H1 (cell line): ENCODE measurements at regions not wholly inside any gene's neighbourhood (a gene's known extent, or its start where the extent isn't known, plus 50 kb on each side); places are given as distances from the start of the nearest gene placed in this dataset.

Experiments
- CTCF ChIA-PET: fragments of 300-600 bp; sonication (Branson Sonifier 250); formaldehyde crosslinking; loops from one replicate; lab custom pipeline; 2021; ENCODE audit not compliant: partially characterized antibody; lab: Charles Lee
- POLR2A ChIA-PET: fragments of 300-600 bp; sonication (Branson Sonifier 250); formaldehyde crosslinking; loops from one replicate; lab custom pipeline; 2021; ENCODE audit warnings: inconsistent platforms; ENCODE audit not compliant: partially characterized antibody; lab: Charles Lee
- DNase-seq, 2 experiments: peaks; one replicate each; pipeline versions ENCODE4 v3.0.0 to v3.0.0-alpha.2; 2010 to 2022; ENCODE audit warnings: low spot score in 2 of 2, low read depth in 1 of 2, mixed read lengths in 1 of 2
- FAIRE-seq: peaks from 2 replicates; lab custom pipeline; 2011; peaks lifted over from hg19 to GRCh38; lab: Jason Lieb, UNC
- H2AFZ ChIP-seq: 2 replicates; pipeline ENCODE4 v1.8.1; 2012; ENCODE audit warnings: low read length, inconsistent platforms
- H2AK5ac ChIP-seq: 2 replicates; pipeline ENCODE4 v1.6.1; 2013; ENCODE audit warnings: low read depth, low read length
- H2BK120ac ChIP-seq: replicated peaks from 2 replicates; pipeline ENCODE3; 2013; ENCODE audit warnings: low read depth, low read length, inconsistent platforms
- H2BK12ac ChIP-seq: 2 replicates; pipeline ENCODE4 v1.6.1; 2013; ENCODE audit warnings: low read depth, low read length
- H2BK15ac ChIP-seq: 2 replicates; pipeline ENCODE4 v1.6.1; 2013; ENCODE audit warnings: low read length
- H2BK20ac ChIP-seq: 2 replicates; pipeline ENCODE4 v1.6.1; 2013; ENCODE audit warnings: low read length
- H2BK5ac ChIP-seq: 2 replicates; pipeline ENCODE4 v1.6.1; 2013; ENCODE audit warnings: low read depth, low read length
- H3K14ac ChIP-seq: 2 replicates; pipeline ENCODE4 v1.6.1; 2013; ENCODE audit warnings: inconsistent platforms; ENCODE audit not compliant: insufficient read length
- H3K18ac ChIP-seq: 2 replicates; pipeline ENCODE4 v1.6.1; 2013; ENCODE audit warnings: low read length; ENCODE audit errors: extremely low read depth
- H3K23ac ChIP-seq: 2 replicates; pipeline ENCODE4 v1.6.1; 2013; ENCODE audit warnings: inconsistent platforms; ENCODE audit not compliant: insufficient read length
- H3K23me2 ChIP-seq: 2 replicates; pipeline ENCODE4 v1.6.1; 2013; ENCODE audit warnings: low read depth, low read length
- H3K27ac ChIP-seq: 2 replicates; pipeline ENCODE4 v1.6.1; 2011; ENCODE audit warnings: low read depth, low read length, inconsistent platforms
- H3K27me3 ChIP-seq, 4 experiments: replicated peaks in 1 of 4; 1 replicate in 1 of 4; 2 replicates in 3 of 4; pipeline versions ENCODE4 v1.6.1 to v1.8.1; 2011 to 2013; ENCODE audit warnings: low read length in 3 of 4, mild to moderate bottlenecking in 3 of 4, inconsistent platforms in 2 of 4, mixed read lengths in 2 of 4, moderate library complexity in 1 of 4; ENCODE audit not compliant: control insufficient read depth in 3 of 4, insufficient read depth in 3 of 4; ENCODE audit errors: extremely low read depth in 1 of 4
- H3K36me3 ChIP-seq, 4 experiments: 2 replicates each; pipeline versions ENCODE4 v1.6.1 to v1.8.1; 2011 to 2013; ENCODE audit warnings: mild to moderate bottlenecking in 4 of 4, low read length in 3 of 4, moderate library complexity in 2 of 4, control low read depth in 1 of 4, inconsistent platforms in 1 of 4; ENCODE audit not compliant: insufficient read depth in 4 of 4, control insufficient read depth in 2 of 4
- H3K4ac ChIP-seq: replicated peaks from 2 replicates; pipeline ENCODE3; 2013; ENCODE audit warnings: low read length, low read depth, mixed read lengths, inconsistent platforms; ENCODE audit not compliant: insufficient read length
- H3K4me1 ChIP-seq, 4 experiments: replicated peaks in 1 of 4; 1 replicate in 1 of 4; 2 replicates in 3 of 4; pipeline versions ENCODE4 v1.6.1 to v1.8.1; 2011 to 2013; ENCODE audit warnings: low read length in 3 of 4, inconsistent platforms in 2 of 4, mixed read lengths in 1 of 4; ENCODE audit not compliant: insufficient read depth in 4 of 4, control insufficient read depth in 3 of 4
- H3K4me2 ChIP-seq, 2 experiments: 2 replicates each; pipeline versions ENCODE4 v1.6.1 to v1.8.1; 2011 to 2013; ENCODE audit warnings: low read depth in 2 of 2, low read length in 2 of 2, control low read depth in 1 of 2, inconsistent platforms in 1 of 2, mild to moderate bottlenecking in 1 of 2; ENCODE audit not compliant: insufficient read depth in 1 of 2
- H3K4me3 ChIP-seq, 4 experiments: fragments of 200-600, 300-600 bp in 1 of 4; sonication (generic), shearing (Covaris generic), sonication (Bioruptor Twin) in 1 of 4; 2 replicates each; pipeline versions ENCODE4 v1.5.1 to v1.8.1; 2011 to 2016; ENCODE audit warnings: low read length in 4 of 4, low read depth in 3 of 4, control low read depth in 2 of 4, inconsistent platforms in 2 of 4, mild to moderate bottlenecking in 2 of 4, mixed read lengths in 1 of 4, moderate library complexity in 1 of 4; ENCODE audit not compliant: insufficient read depth in 2 of 4; ENCODE audit errors: extremely low read depth in 1 of 4
- H3K56ac ChIP-seq: replicated peaks from 2 replicates; pipeline ENCODE3; 2013; ENCODE audit warnings: low read depth, mild to moderate bottlenecking, mixed read lengths, low read length, inconsistent platforms; ENCODE audit not compliant: insufficient read length
- H3K79me1 ChIP-seq: 2 replicates; pipeline ENCODE4 v1.6.1; 2013; ENCODE audit warnings: low read depth, low read length, control low read depth
- H3K79me2 ChIP-seq, 2 experiments: 2 replicates each; pipeline versions ENCODE4 v1.6.1 to v1.8.1; 2012 to 2013; ENCODE audit warnings: low read length in 2 of 2, mild to moderate bottlenecking in 2 of 2, inconsistent platforms in 1 of 2; ENCODE audit not compliant: insufficient read depth in 2 of 2, control insufficient read depth in 1 of 2
- H3K9ac ChIP-seq, 4 experiments: replicated peaks in 1 of 4; 1 replicate in 1 of 4; 2 replicates in 3 of 4; pipeline versions ENCODE4 v1.6.1 to v1.8.1; 2011 to 2013; ENCODE audit warnings: low read depth in 3 of 4, low read length in 3 of 4, control low read depth in 2 of 4, mild to moderate bottlenecking in 2 of 4, moderate library complexity in 2 of 4, inconsistent platforms in 1 of 4; ENCODE audit errors: extremely low read depth in 1 of 4
- H3K9me3 ChIP-seq, 2 experiments: 2 replicates each; pipeline versions ENCODE4 v1.6.1 to v1.8.1; 2012 to 2013; ENCODE audit warnings: mild to moderate bottlenecking in 2 of 2, moderate library complexity in 2 of 2, control low read depth in 1 of 2, inconsistent platforms in 1 of 2, low read depth in 1 of 2, low read length in 1 of 2, mixed read lengths in 1 of 2; ENCODE audit not compliant: insufficient read depth in 2 of 2
- H4K20me1 ChIP-seq, 2 experiments: replicated peaks in 1 of 2; 2 replicates each; pipeline versions ENCODE3 to v1.8.1; 2011 to 2013; ENCODE audit warnings: inconsistent platforms in 2 of 2, low read length in 2 of 2, mild to moderate bottlenecking in 1 of 2; ENCODE audit not compliant: insufficient read depth in 2 of 2, control insufficient read depth in 1 of 2
- H4K5ac ChIP-seq: 2 replicates; pipeline ENCODE4 v1.6.1; 2013; ENCODE audit warnings: low read length, low read depth, mixed read lengths, inconsistent platforms; ENCODE audit not compliant: insufficient read length
- H4K8ac ChIP-seq: 2 replicates; pipeline ENCODE4 v1.8.0; 2013; ENCODE audit warnings: mild to moderate bottlenecking, moderate library complexity, low read length, inconsistent platforms; ENCODE audit not compliant: insufficient read depth; ENCODE audit errors: extremely low read depth
- H4K91ac ChIP-seq: replicated peaks from 2 replicates; pipeline ENCODE3; 2013; ENCODE audit warnings: low read length, mixed read lengths, inconsistent platforms; ENCODE audit not compliant: insufficient read length
- CBX8 ChIP-seq: fragments of 300-800, 300-1000 bp; sonication (generic); IDR thresholded peaks from 2 replicates; pipeline ENCODE4 v1.7.1; 2016; ENCODE audit warnings: low read depth, low read length, borderline replicate concordance
- TAF7 ChIP-seq: optimal IDR thresholded peaks from 2 replicates; pipeline ENCODE3; 2011; ENCODE audit warnings: low read depth, mild to moderate bottlenecking, inconsistent platforms, low read length, moderate library complexity, borderline replicate concordance
- WGBS, 2 experiments: shearing (Covaris generic) in 1 of 2; methylation state at CpG; one replicate each; pipeline versions ENCODE4 v1.1.6 to v1.1.7; 2013 to 2015; ENCODE audit warnings: low lambda C conversion rate in 2 of 2, mixed read lengths in 2 of 2, inconsistent platforms in 1 of 2, low coverage in 1 of 2, missing lambda C conversion rate in 1 of 2; ENCODE audit not compliant: insufficient replicate concordance in 2 of 2, insufficient coverage in 1 of 2, insufficient read length in 1 of 2; ENCODE audit errors: extremely low coverage in 1 of 2, missing lambda C conversion rate in 1 of 2; 5-methylcytosine and 5-hydroxymethylcytosine counted together

DNA sequence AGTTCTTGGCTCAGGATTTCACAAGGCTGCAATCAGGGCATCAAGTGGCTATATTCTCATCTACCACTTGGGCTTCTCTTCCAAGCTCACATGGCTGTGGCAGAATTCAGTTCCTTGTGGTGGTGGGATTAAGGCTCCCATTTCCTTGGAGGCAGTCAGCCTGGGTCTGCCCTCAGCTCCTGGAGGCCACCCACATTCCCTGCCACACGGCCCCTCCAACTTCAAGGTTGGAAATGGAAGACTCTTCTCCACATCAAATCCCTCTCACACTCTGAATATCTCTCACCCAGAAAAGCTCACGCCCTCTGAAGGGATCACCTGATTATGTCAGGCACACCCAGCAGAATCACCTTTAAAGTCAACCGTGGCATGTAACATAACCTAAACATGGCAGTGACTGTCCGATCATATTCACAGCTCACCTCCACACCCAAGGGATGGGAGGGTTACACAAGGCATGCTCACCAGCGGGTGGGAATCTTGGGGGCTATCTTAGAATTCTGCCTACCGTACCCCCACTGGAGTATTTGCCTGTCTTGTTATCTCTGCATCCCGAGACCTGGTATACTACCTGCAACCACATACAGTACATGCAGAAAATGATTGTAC is 256.2 kb upstream of the KLHL29 start:
- FAIRE-seq (no peak), DNase-seq (no peak)
- no peak overlapping the region for H2AFZ ChIP-seq
- no peak overlapping the region for H3K9ac ChIP-seq
- H3K4me2 ChIP-seq, result no peak overlapping the region
- H3K18ac ChIP-seq, result no peak overlapping the region
- no peak overlapping the region for H3K14ac ChIP-seq
- H3K23ac ChIP-seq, result no peak overlapping the region
- no peaks in the 10 kb centered on the region for H3K4me1 ChIP-seq
- H2BK15ac ChIP-seq, result no peak overlapping the region
- H3K36me3 ChIP-seq, result no peaks in the 10 kb centered on the region
- H4K8ac ChIP-seq, result no peak overlapping the region
- H3K56ac ChIP-seq, result no peak overlapping the region
- H3K4ac ChIP-seq, result no peak overlapping the region
- H3K27me3 ChIP-seq, result no peaks in the 10 kb centered on the region
- peaks cover 0 to 6% of the 10 kb centered on the region in 2 experiments; a peak in 1 of 4 replicates for H3K9me3 ChIP-seq
- H2BK120ac ChIP-seq, result no peak overlapping the region
- H3K79me1 ChIP-seq, result no peaks in the 10 kb centered on the region
- no peak overlapping the region for H4K5ac ChIP-seq
- no peak overlapping the region for H4K91ac ChIP-seq
- H2BK20ac ChIP-seq, result no peak overlapping the region
- H2AK5ac ChIP-seq, result no peak overlapping the region
- no peaks in the 10 kb centered on the region for H4K20me1 ChIP-seq
- ChIA-PET CTCF (no interaction called here), POLR2A (no interaction called here)
- no peak overlapping the region for H2BK12ac ChIP-seq
- H3K23me2 ChIP-seq, result no peaks in the 10 kb centered on the region; the same call in 1 of the 2 replicates
- H2BK5ac ChIP-seq, result no peak overlapping the region
- no peaks in the 10 kb centered on the region for H3K79me2 ChIP-seq
- 98% methylated on average over 7 of the region's 7 CpGs; no CpG with 5 or more reads in 1 of the 2 experiments for WGBS, 2 experiments
- H3K27ac ChIP-seq, result no peak overlapping the region
- no peak for TF ChIP-seq CBX8
- no peak for TF ChIP-seq TAF7
- no peak overlapping the region for H3K4me3 ChIP-seq
